Breast epithelium (tissue), 4 donors: ENCODE measurements at regions not wholly inside any gene's neighbourhood (a gene's known extent, or its start where the extent isn't known, plus 50 kb on each side); places are given as distances from the start of the nearest gene placed in this dataset.

Experiments
- DNase-seq, 2 donors: peaks; one replicate each; pipeline ENCODE4 v3.0.0-alpha.2; 2019; ENCODE audit warnings: low spot score in 2 of 2
- H3K27ac ChIP-seq, 2 donors: fragments of 200-600 bp; sonication (generic) in 1 of 2; one replicate each; pipeline ENCODE4 v1.5.1; 2016 to 2019; ENCODE audit warnings: mild to moderate bottlenecking in 1 of 2
- H3K27me3 ChIP-seq, 2 donors: fragments of 200-600 bp; sonication (generic) in 1 of 2; one replicate each; pipeline versions ENCODE4 v1.5.1 to v1.6.0; 2017 to 2019; ENCODE audit warnings: control low read depth in 1 of 2, mild to moderate bottlenecking in 1 of 2
- H3K36me3 ChIP-seq: fragments of 200-600 bp; one replicate; pipeline ENCODE4 v1.5.1; 2019
- H3K4me1 ChIP-seq, 2 donors: fragments of 200-600 bp; sonication (generic); one replicate each; pipeline ENCODE4 v1.5.1; 2016 to 2019; ENCODE audit warnings: control low read depth in 1 of 2
- H3K4me3 ChIP-seq, 3 donors: fragments of 200-600 bp; sonication (generic); 1 replicate in 2 of 3; 2 replicates in 1 of 3; pipeline ENCODE4 v1.5.1; 2016 to 2019; ENCODE audit warnings: mild to moderate bottlenecking in 3 of 3, moderate library complexity in 2 of 3
- H3K9me3 ChIP-seq, 2 donors: fragments of 200-600 bp; sonication (generic) in 1 of 2; one replicate each; pipeline ENCODE4 v1.5.1; 2016 to 2019; ENCODE audit warnings: control low read depth in 1 of 2
- POLR2A ChIP-seq: fragments of 450-650 bp; IDR thresholded peaks from one replicate; pipeline ENCODE4 v1.6.1; 2016; ENCODE audit warnings: antibody characterized with exemption, mild to moderate bottlenecking, moderate library complexity
- POLR2AphosphoS5 ChIP-seq, 3 donors: sonication (generic); formaldehyde crosslinking; IDR thresholded peaks; one replicate each; pipeline ENCODE4 v1.6.1; 2017; ENCODE audit warnings: antibody characterized with exemption in 3 of 3
- intact Hi-C: fragments of 100-400 bp; cut with DNase I; formaldehyde crosslinking; loops from one replicate; pipeline ENCODE4 v1.15.1; 2023; ENCODE audit warnings: low total_unique reads
- TF ChIP-seq, protein P1 (sequence below), 3 donors: fragments of 450-650 bp; IDR thresholded peaks; one replicate each; pipeline ENCODE4 v1.5.1; 2016 to 2017; ENCODE audit warnings: antibody characterized with exemption in 3 of 3, mild to moderate bottlenecking in 3 of 3, moderate library complexity in 3 of 3

DNA sequence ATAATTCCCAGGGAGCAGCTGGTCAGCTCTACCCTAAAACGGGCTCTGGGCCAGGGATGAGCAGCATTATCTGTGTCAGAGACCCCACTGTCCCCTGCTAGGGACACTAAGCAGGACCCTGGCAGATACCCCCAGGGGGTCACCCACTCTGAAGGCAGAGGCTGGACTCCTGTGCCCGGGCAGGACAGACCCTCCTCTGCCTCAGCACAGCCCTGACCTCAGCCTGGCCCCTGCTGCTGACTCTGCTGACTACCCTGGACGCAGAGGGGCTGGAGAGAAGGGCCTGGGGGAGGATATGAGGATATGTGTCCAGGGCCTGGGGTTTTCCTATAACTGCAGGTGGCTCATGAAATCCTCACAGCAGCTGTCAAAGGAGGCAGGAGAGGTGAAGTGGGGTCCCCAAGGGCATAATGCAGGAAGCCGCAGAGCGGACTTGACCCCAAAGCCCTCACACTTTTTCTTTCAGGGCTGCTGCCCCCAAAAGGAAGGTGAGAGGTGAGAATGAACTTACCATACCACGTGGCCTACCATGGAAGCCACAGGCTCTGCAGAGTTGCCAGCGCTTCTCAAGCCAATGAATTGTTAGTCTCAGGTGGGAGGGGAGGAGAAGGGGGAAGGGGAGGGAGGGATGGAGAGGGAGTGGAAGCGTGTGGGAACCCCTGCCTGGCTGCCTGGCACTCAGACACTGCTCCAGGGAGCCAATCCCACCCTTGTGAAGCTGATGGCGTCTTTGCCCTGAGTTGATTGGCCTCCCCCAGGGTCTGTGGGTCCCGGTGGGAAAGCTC, 76.7 kb upstream of the WNT11 start:
- H3K36me3 ChIP-seq = no peaks in the 10 kb centered on the region
- H3K27ac ChIP-seq = no peak overlapping the region
- no peak for DNase-seq
- TF ChIP-seq, protein P1, sequence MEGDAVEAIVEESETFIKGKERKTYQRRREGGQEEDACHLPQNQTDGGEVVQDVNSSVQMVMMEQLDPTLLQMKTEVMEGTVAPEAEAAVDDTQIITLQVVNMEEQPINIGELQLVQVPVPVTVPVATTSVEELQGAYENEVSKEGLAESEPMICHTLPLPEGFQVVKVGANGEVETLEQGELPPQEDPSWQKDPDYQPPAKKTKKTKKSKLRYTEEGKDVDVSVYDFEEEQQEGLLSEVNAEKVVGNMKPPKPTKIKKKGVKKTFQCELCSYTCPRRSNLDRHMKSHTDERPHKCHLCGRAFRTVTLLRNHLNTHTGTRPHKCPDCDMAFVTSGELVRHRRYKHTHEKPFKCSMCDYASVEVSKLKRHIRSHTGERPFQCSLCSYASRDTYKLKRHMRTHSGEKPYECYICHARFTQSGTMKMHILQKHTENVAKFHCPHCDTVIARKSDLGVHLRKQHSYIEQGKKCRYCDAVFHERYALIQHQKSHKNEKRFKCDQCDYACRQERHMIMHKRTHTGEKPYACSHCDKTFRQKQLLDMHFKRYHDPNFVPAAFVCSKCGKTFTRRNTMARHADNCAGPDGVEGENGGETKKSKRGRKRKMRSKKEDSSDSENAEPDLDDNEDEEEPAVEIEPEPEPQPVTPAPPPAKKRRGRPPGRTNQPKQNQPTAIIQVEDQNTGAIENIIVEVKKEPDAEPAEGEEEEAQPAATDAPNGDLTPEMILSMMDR (IDR thresholded peaks at IDR 0.05) = no peak
- TF ChIP-seq POLR2A (no peak), POLR2AphosphoS5 (IDR thresholded peaks at IDR 0.05) (no peak)
- H3K4me1 ChIP-seq = no peaks in the 10 kb centered on the region
- no peaks in the 10 kb centered on the region for H3K9me3 ChIP-seq
- no peaks in the 10 kb centered on the region for H3K27me3 ChIP-seq
- no peak overlapping the region for H3K4me3 ChIP-seq
- intact Hi-C loops = no loop called here

DNA sequence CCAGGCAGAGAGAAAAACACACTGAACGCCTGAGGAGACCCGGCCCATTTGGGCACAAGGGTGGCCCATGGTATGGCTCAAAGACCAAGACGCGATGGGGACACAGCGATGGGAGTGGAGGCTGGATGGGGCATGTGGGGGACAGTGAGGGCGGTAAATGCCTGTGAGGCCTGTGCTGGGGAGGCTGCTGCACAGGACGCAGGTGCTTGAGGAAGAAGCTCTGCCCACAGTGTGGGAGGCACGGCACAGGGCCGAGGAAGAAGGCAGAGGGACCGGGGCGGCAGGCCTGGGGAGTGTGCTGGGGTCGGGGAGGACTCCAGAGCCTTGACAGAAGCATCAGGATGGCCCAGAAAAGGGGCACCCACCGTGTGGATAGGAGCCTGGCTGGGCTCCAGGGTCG, 75.9 kb upstream of the WNT11 start:
- Histone ChIP-seq H3K4me3 (no peak overlapping the region), H3K27ac (no peak overlapping the region), H3K36me3 (no peaks in the 10 kb centered on the region), H3K9me3 (no peaks in the 10 kb centered on the region), H3K27me3 (no peaks in the 10 kb centered on the region), H3K4me1 (no peaks in the 10 kb centered on the region)
- intact Hi-C loops = no loop called here
- DNase-seq = no peak
- no peak for TF ChIP-seq POLR2AphosphoS5 (IDR thresholded peaks at IDR 0.05)
- TF ChIP-seq, protein P1 (IDR thresholded peaks at IDR 0.05) = no peak
- TF ChIP-seq POLR2A = no peak

DNA sequence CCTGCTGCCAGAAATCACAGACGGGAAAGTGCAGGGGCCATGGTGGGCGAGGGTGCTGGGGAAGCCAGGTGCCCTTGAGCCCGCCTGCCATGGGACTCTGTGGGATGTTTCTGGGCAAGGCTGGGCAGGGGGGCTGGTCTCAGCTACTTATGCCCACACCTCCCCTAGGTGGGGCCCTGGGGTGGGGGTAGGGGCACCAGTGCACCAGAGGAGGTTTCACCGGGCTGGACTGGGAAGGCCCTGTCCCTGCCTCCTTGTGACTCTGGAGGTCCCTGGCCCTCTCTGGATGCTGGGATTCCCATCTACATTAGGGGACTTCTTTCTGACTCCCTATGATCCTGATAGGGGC, 75.2 kb upstream of the WNT11 start:
- Histone ChIP-seq H3K4me3 (no peak overlapping the region), H3K27me3 (no peaks in the 10 kb centered on the region), H3K27ac (no peak overlapping the region), H3K4me1 (no peaks in the 10 kb centered on the region), H3K9me3 (no peaks in the 10 kb centered on the region), H3K36me3 (no peaks in the 10 kb centered on the region)
- intact Hi-C loops = no loop called here
- DNase-seq = no peak
- TF ChIP-seq POLR2A (no peak), POLR2AphosphoS5 (IDR thresholded peaks at IDR 0.05) (no peak)
- TF ChIP-seq, protein P1 (IDR thresholded peaks at IDR 0.05) = no peak

DNA sequence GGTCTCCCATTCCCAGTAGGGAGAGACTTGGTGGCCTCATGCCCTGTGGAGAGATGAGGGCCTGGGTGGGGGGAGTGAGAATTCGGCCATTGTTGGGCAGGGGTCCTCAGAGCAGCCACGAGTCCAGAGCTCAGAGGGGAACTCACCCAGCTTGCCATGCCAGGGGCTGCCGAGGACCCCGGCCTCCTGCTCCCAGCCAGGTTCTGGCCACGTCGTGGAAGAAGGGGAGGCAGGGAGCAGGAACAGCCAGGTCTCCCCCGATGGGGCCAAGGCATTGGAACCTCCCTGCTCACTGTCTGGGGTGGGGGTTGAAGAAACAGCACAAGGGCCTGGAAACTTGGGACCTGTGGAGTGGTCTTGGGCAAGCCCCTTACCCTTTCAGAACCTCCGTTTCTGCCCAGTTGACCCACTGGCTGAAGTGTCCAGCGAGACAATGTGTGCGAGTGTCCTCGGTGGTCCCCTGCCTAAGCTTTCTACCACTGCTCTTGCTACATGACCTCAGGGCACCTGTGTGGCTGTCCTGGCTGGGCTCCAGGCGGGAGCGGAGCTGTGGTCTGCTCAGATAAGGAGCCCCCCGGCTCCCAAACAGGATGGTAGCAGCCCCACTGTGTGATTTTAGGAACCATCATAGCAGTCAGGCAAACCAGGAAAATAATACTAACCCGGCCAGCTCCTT, 74.7 kb upstream of the WNT11 start:
- Histone ChIP-seq H3K36me3 (no peaks in the 10 kb centered on the region), H3K27me3 (no peaks in the 10 kb centered on the region), H3K4me3 (no peak overlapping the region), H3K4me1 (no peaks in the 10 kb centered on the region), H3K9me3 (no peaks in the 10 kb centered on the region), H3K27ac (no peak overlapping the region)
- TF ChIP-seq, protein P1 (IDR thresholded peaks at IDR 0.05) = no peak
- intact Hi-C loops = no loop called here
- DNase-seq = no peak

DNA sequence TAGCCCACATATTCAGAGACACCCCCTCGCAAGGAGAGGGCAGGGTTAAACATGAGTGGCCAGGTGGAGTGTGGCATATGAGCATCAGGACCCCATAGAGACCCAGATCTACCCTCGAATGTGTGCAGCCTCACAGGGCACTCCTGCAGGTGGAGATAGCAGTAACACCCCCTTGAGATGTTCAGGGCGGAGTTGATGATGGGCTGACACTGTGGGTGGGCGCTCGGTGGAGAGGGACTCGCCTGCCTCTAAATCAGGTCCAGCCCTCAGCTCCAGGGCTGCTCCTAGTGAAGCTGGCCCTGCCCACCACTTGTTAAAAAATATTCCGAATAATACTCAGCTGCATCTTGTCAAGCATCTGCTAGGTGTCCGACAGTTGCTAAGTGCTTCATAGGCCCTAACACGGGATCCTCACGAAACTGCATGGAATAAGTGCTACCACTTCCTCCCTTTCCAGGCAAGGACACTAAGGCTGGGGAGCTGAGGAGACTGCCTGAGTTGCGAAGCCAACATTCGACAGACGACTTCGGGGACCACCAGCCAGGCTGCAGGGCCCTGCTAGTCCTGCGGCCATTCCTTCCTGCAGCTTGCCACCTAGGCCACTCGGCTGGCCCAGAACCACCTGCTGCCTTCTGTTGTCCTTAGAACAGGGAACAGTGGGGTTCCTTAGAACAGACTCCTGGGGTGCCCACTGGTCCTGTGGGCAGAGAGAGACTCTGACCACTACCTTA, 74.0 kb upstream of the WNT11 start:
- H3K27ac ChIP-seq = no peak overlapping the region
- no peaks in the 10 kb centered on the region for H3K9me3 ChIP-seq
- H3K4me3 ChIP-seq = no peak overlapping the region
- no peaks in the 10 kb centered on the region for H3K36me3 ChIP-seq
- TF ChIP-seq, protein P1 (IDR thresholded peaks at IDR 0.05) = no peak
- TF ChIP-seq POLR2AphosphoS5 (IDR thresholded peaks at IDR 0.05) (no peak), POLR2A (no peak)
- H3K4me1 ChIP-seq = no peaks in the 10 kb centered on the region
- DNase-seq = no peak
- H3K27me3 ChIP-seq = no peaks in the 10 kb centered on the region
- intact Hi-C loops = no loop called here
